MM.1S (cell line): ENCODE measurements at regions not wholly inside any gene's neighbourhood (a gene's known extent, or its start where the extent isn't known, plus 50 kb on each side); places are given as distances from the start of the nearest gene placed in this dataset.
"Not testable (repeated sequence)": the region's sequence is repeated elsewhere in the genome, so short reads cannot be mapped to it uniquely, and the experiment has no call there.

Source experiments
- DNase-seq: peaks from one replicate; pipeline ENCODE4 v3.0.0-alpha.2; 2015
- H2AFZ ChIP-seq: fragments of 300-600 bp; sonication (generic); 2 replicates; pipeline ENCODE4 v1.6.0; 2016; ENCODE audit warnings: antibody characterized with exemption, low read length
- H3F3A ChIP-seq: fragments of 300-600 bp; sonication (generic); 2 replicates; pipeline ENCODE4 v1.6.1; 2016; ENCODE audit warnings: mild to moderate bottlenecking, antibody characterized with exemption, low read length, moderate library complexity, mixed read lengths; ENCODE audit not compliant: insufficient read depth
- H3K27ac ChIP-seq: fragments of 300-600 bp; sonication (generic); 2 replicates; pipeline ENCODE4 v1.5.1; 2016; ENCODE audit warnings: mild to moderate bottlenecking, low read length
- H3K27me3 ChIP-seq: fragments of 300-600 bp; sonication (generic); replicated peaks from 2 replicates; pipeline ENCODE4 v1.6.0; 2016; ENCODE audit warnings: low read length; ENCODE audit not compliant: insufficient read depth
- H3K36me3 ChIP-seq: fragments of 300-600 bp; sonication (generic); replicated peaks from 2 replicates; pipeline ENCODE4 v1.6.1; 2016; ENCODE audit warnings: mild to moderate bottlenecking, low read length, mixed read lengths; ENCODE audit not compliant: insufficient read depth
- H3K4me1 ChIP-seq: fragments of 300-600 bp; sonication (generic); 2 replicates; pipeline ENCODE4 v1.6.1; 2016; ENCODE audit warnings: low read length, mixed read lengths
- H3K4me2 ChIP-seq: fragments of 300-600 bp; sonication (generic); 2 replicates; pipeline ENCODE4 v1.6.0; 2016; ENCODE audit warnings: low read depth, low read length
- H3K4me3 ChIP-seq: fragments of 300-600 bp; sonication (generic); 2 replicates; pipeline ENCODE4 v1.5.1; 2016; ENCODE audit warnings: low read length, mixed read lengths
- H3K79me2 ChIP-seq: fragments of 300-600 bp; sonication (generic); 2 replicates; pipeline ENCODE4 v1.6.1; 2016; ENCODE audit warnings: mixed run types, low read length, mixed read lengths
- H3K9ac ChIP-seq: fragments of 300-600 bp; sonication (generic); 2 replicates; pipeline ENCODE4 v1.6.1; 2016; ENCODE audit warnings: low read length, mixed read lengths
- H3K9me2 ChIP-seq: fragments of 300-600 bp; sonication (generic); replicated peaks from 2 replicates; pipeline ENCODE4 v1.6.1; 2016; ENCODE audit warnings: mild to moderate bottlenecking, low read length, mixed read lengths; ENCODE audit not compliant: insufficient read depth
- H3K9me3 ChIP-seq: fragments of 300-600 bp; sonication (generic); replicated peaks from 2 replicates; pipeline ENCODE4 v1.6.1; 2016; ENCODE audit warnings: mild to moderate bottlenecking, low read length, mixed read lengths; ENCODE audit not compliant: insufficient read depth
- H4K20me1 ChIP-seq: fragments of 300-600 bp; sonication (generic); 2 replicates; pipeline ENCODE4 v1.6.1; 2016; ENCODE audit warnings: mild to moderate bottlenecking, low read length, moderate library complexity, mixed read lengths; ENCODE audit not compliant: insufficient read depth
- EZH2 ChIP-seq: fragments of 300-600 bp; sonication (generic); optimal IDR thresholded peaks from 2 replicates; pipeline ENCODE3; 2017; ENCODE audit warnings: low read depth, mild to moderate bottlenecking, antibody characterized with exemption, low read length, mixed read lengths
- EZH2phosphoT487 ChIP-seq: fragments of 300-600 bp; sonication (generic); IDR thresholded peaks from 2 replicates; pipeline ENCODE4 v1.6.1; 2018; ENCODE audit warnings: antibody characterized with exemption, low read length
- TF ChIP-seq, protein P1 (sequence below): fragments of 300-600 bp; sonication (generic); IDR thresholded peaks from 2 replicates; pipeline ENCODE4 v1.5.1; 2016; ENCODE audit warnings: antibody characterized with exemption, low read length, mixed read lengths

- H3K27ac ChIP-seq, result no peak overlapping the region
- no peak overlapping the region for H2AFZ ChIP-seq
- DNase-seq, result no peak
These were observed 186.6 kb upstream of the OTX2 start for GRCh38 chr14:56996721-56997399.

GRCh38 chr14:56995010-56995409, 184.7 kb upstream of the OTX2 start:
- TF ChIP-seq, protein P1, sequence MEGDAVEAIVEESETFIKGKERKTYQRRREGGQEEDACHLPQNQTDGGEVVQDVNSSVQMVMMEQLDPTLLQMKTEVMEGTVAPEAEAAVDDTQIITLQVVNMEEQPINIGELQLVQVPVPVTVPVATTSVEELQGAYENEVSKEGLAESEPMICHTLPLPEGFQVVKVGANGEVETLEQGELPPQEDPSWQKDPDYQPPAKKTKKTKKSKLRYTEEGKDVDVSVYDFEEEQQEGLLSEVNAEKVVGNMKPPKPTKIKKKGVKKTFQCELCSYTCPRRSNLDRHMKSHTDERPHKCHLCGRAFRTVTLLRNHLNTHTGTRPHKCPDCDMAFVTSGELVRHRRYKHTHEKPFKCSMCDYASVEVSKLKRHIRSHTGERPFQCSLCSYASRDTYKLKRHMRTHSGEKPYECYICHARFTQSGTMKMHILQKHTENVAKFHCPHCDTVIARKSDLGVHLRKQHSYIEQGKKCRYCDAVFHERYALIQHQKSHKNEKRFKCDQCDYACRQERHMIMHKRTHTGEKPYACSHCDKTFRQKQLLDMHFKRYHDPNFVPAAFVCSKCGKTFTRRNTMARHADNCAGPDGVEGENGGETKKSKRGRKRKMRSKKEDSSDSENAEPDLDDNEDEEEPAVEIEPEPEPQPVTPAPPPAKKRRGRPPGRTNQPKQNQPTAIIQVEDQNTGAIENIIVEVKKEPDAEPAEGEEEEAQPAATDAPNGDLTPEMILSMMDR, result no peak
- no peak for TF ChIP-seq EZH2phosphoT487
- TF ChIP-seq EZH2, result no peak
- Histone ChIP-seq H3K9me3 (no peaks in the 10 kb centered on the region), H3K4me1 (no peaks in the 10 kb centered on the region), H3K4me2 (no peak overlapping the region), H3K79me2 (no peaks in the 10 kb centered on the region), H3K36me3 (no peaks in the 10 kb centered on the region), H4K20me1 (no peaks in the 10 kb centered on the region), H3K4me3 (no peak overlapping the region), H3F3A (no peaks in the 10 kb centered on the region), H3K27me3 (no peaks in the 10 kb centered on the region), H2AFZ (no peak overlapping the region), H3K27ac (no peak overlapping the region), H3K9me2 (no peaks in the 10 kb centered on the region), H3K9ac (no peak overlapping the region)
- DNase-seq, result no peak

More at GRCh38 chr14:56996721-56997399, 186.6 kb upstream of the OTX2 start:
- Histone ChIP-seq H4K20me1 (no peaks in the 10 kb centered on the region), H3K9ac (no peak overlapping the region), H3K79me2 (no peaks in the 10 kb centered on the region), H3K36me3 (no peaks in the 10 kb centered on the region), H3F3A (no peaks in the 10 kb centered on the region), H3K9me2 (no peaks in the 10 kb centered on the region), H3K9me3 (no peaks in the 10 kb centered on the region), H3K4me3 (no peak overlapping the region), H3K4me1 (no peaks in the 10 kb centered on the region), H3K27me3 (no peaks in the 10 kb centered on the region), H3K4me2 (no peak overlapping the region)
- TF ChIP-seq EZH2, result no peak
- TF ChIP-seq EZH2phosphoT487, result no peak
- TF ChIP-seq, protein P1, result no peak

DNA sequence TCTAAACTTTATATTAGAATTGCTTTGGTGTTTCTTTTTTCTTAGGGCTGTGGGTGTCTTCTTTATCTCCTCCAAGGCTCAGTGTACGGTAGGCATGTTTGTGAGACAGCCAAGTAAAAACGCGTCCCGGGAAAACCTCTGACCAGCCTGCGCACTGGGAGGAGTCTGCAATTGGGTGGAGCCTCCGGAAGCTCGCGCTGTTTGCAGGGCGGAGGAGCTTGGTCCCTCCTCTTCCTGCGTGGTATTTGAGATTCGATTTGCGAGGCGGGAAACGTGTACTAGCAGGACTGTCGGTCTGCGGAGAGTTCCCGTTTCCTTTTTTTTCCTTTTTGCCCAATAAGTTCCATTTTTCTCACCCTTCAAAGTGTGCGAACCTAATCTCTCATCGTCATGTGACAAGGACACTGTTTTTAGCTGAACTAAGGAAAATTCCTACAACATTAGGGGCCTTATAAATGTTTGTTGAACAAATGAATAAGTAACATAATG, 182.1 kb upstream of the OTX2 start:
- H2AFZ ChIP-seq, result no peak overlapping the region
- H3K9me3 ChIP-seq, result no peaks in the 10 kb centered on the region
- H3K9me2 ChIP-seq, result no peaks in the 10 kb centered on the region
- H4K20me1 ChIP-seq, result no peaks in the 10 kb centered on the region
- no peak overlapping the region for H3K27ac ChIP-seq
- DNase-seq, result no peak
- H3K79me2 ChIP-seq, result no peaks in the 10 kb centered on the region
- H3K36me3 ChIP-seq, result no peaks in the 10 kb centered on the region
- no peaks in the 10 kb centered on the region for H3K27me3 ChIP-seq
- no peak overlapping the region for H3K4me3 ChIP-seq
- H3K4me2 ChIP-seq, result no peak overlapping the region
- TF ChIP-seq EZH2, result no peak
- no peak for TF ChIP-seq EZH2phosphoT487
- TF ChIP-seq, protein P1, result no peak
- H3F3A ChIP-seq, result no peaks in the 10 kb centered on the region
- no peaks in the 10 kb centered on the region for H3K4me1 ChIP-seq
- H3K9ac ChIP-seq, result no peak overlapping the region

- H3K27me3 ChIP-seq, H3K4me3 ChIP-seq, H3K9me2 ChIP-seq, H3K36me3 ChIP-seq, H3K4me2 ChIP-seq, H3K9me3 ChIP-seq, DNase-seq, H3K79me2 ChIP-seq, H3F3A ChIP-seq, H3K4me1 ChIP-seq, H3K9ac ChIP-seq, H4K20me1 ChIP-seq, H3K27ac ChIP-seq, H2AFZ ChIP-seq: not testable (repeated sequence)
These were observed 180.8 kb upstream of the OTX2 start for GRCh38 chr14:56990991-56991627.
